Thyroid gland (tissue), 4 donors: ENCODE measurements at regions not wholly inside any gene's neighbourhood (a gene's known extent, or its start where the extent isn't known, plus 50 kb on each side); places are given as distances from the start of the nearest gene placed in this dataset.

Source experiments
- POLR2A ChIP-seq, 2 donors: fragments of 450-650 bp; IDR thresholded peaks; one replicate each; pipeline ENCODE4 v1.6.1; 2017; ENCODE audit warnings: antibody characterized with exemption in 2 of 2, mild to moderate bottlenecking in 2 of 2, moderate library complexity in 1 of 2
- TF ChIP-seq, protein P1 (sequence below), 6 experiments: fragments of 200-600 bp in 3 of 6; fragments of 450-650 bp in 3 of 6; sonication (generic) in 3 of 6; IDR thresholded peaks; one replicate each; pipeline ENCODE4 v1.5.1; 2016 to 2019; ENCODE audit warnings: antibody characterized with exemption in 6 of 6, mild to moderate bottlenecking in 2 of 6, inconsistent platforms in 1 of 6, moderate library complexity in 1 of 6

DNA sequence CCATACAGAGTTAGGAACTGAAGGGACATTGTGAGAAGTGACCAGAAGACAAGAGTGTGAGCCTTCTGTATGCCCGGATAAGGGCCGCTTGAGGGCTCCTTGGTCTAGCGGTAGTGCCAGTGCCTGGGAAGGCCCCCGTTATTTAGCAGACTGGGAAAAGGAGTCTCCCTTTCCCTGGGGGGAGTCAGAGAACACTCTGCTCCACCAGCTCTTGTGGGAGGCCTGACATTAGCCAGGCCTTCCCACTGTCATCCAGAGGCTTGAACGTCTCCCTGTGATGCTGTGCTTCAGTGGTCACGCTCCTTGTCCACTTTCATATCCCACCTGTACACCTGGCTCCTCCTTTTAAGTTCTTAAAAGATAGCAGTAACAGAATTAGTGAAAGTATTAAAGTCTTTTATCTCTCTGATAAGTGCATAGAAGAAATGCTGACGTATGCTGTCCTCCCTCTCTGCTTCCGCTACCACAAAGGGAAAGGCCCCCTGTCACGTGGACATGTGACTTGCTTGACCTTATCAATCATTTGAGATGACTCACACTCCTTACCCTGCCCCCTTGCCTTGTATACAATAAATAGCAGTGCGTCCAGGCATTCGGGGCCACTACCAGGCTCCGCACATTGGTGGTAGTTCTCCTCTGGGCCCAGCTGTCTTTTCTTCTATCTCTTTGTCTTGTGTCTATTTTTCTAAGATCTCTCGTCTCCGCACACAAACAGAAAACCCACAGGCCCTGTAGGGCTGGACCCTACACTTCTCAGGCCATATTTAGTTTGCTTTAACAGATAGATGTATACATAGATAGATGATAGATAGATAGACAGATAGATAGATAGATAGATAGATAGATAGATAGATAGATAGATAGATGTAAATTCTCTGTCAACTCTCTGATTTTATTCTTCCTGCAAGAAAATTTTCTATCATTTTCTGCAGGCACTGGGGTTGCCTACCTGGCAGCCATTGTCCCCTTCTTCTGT, 131.5 kb upstream of the JCAD start:
- no peak for TF ChIP-seq POLR2A (IDR thresholded peaks at IDR 0.05)
- TF ChIP-seq, protein P1, sequence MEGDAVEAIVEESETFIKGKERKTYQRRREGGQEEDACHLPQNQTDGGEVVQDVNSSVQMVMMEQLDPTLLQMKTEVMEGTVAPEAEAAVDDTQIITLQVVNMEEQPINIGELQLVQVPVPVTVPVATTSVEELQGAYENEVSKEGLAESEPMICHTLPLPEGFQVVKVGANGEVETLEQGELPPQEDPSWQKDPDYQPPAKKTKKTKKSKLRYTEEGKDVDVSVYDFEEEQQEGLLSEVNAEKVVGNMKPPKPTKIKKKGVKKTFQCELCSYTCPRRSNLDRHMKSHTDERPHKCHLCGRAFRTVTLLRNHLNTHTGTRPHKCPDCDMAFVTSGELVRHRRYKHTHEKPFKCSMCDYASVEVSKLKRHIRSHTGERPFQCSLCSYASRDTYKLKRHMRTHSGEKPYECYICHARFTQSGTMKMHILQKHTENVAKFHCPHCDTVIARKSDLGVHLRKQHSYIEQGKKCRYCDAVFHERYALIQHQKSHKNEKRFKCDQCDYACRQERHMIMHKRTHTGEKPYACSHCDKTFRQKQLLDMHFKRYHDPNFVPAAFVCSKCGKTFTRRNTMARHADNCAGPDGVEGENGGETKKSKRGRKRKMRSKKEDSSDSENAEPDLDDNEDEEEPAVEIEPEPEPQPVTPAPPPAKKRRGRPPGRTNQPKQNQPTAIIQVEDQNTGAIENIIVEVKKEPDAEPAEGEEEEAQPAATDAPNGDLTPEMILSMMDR (IDR thresholded peaks at IDR 0.05): no peak
